ENCODE measurements at regions not wholly inside any gene's neighbourhood (a gene's known extent, or its start where the extent isn't known, plus 50 kb on each side); places are given as distances from the start of the nearest gene placed in this dataset.

- intact Hi-C loops (cut with DNase I; ENCODE audit: low total_unique reads): no loop called here
- 87 to 96% (median 91%) methylated on average over 10 of the region's 10 CpGs for WGBS, 5 donors
- H3K27me3 ChIP-seq: no peaks in the 10 kb centered on the region
- peaks cover 15 to 72% (median 35%) of the 10 kb centered on the region in 4 donors for H3K36me3 ChIP-seq
- TF ChIP-seq CTCF (IDR thresholded peaks at IDR 0.05) (no peak), POLR2AphosphoS5 (IDR thresholded peaks at IDR 0.05) (no peak), POLR2A (IDR thresholded peaks at IDR 0.05) (no peak), EP300 (IDR thresholded peaks at IDR 0.05) (no peak)
- H3K27ac ChIP-seq: no peak overlapping the region
- no peaks in the 10 kb centered on the region for H3K4me1 ChIP-seq
- H3K4me3 ChIP-seq: no peak overlapping the region
- peaks cover 0 to 13% (median 4%) of the 10 kb centered on the region in 4 donors for H3K9me3 ChIP-seq
- DNase-seq: no peak
These were observed 344.6 kb downstream of the TYW1 start for GRCh38 chr7:67341153-67341768.

GRCh38 chr7:67343114-67343513 lies 346.5 kb downstream of the TYW1 start:
- H3K4me3 ChIP-seq: no peak overlapping the region
- no peak for DNase-seq
- TF ChIP-seq CTCF (IDR thresholded peaks at IDR 0.05): no peak
- no peak overlapping the region for H3K27ac ChIP-seq
- H3K36me3 ChIP-seq: peaks cover 15 to 75% (median 35%) of the 10 kb centered on the region in 4 donors
- intact Hi-C loops (cut with DNase I; ENCODE audit: low total_unique reads): no loop called here
- no peaks in the 10 kb centered on the region for H3K4me1 ChIP-seq
- H3K9me3 ChIP-seq: peaks cover 0 to 13% (median 4%) of the 10 kb centered on the region in 4 donors
- H3K27me3 ChIP-seq: no peaks in the 10 kb centered on the region
- 79 to 100% (median 83%) methylated on average over 2 to 3 of the region's 3 CpGs for WGBS, 5 donors

GRCh38 chr7:67343572-67343971 lies 346.9 kb downstream of the TYW1 start:
- WGBS, 5 donors: 73 to 88% (median 82%) methylated on average over 5 of the region's 5 CpGs
- intact Hi-C loops (cut with DNase I; ENCODE audit: low total_unique reads): no loop called here
- no peaks in the 10 kb centered on the region for H3K27me3 ChIP-seq
- no peak for DNase-seq
- H3K27ac ChIP-seq: no peak overlapping the region
- TF ChIP-seq EP300 (IDR thresholded peaks at IDR 0.05): no peak
- TF ChIP-seq CTCF (IDR thresholded peaks at IDR 0.05): no peak
- no peak for TF ChIP-seq POLR2A (IDR thresholded peaks at IDR 0.05)
- TF ChIP-seq POLR2AphosphoS5 (IDR thresholded peaks at IDR 0.05): no peak
- H3K4me1 ChIP-seq: no peaks in the 10 kb centered on the region
- peaks cover 0 to 13% (median 4%) of the 10 kb centered on the region in 4 donors for H3K9me3 ChIP-seq
- peaks cover 15 to 75% (median 35%) of the 10 kb centered on the region in 4 donors for H3K36me3 ChIP-seq
- no peak overlapping the region for H3K4me3 ChIP-seq

- no peak overlapping the region for H3K4me3 ChIP-seq
- no peaks in the 10 kb centered on the region for H3K4me1 ChIP-seq
- TF ChIP-seq POLR2AphosphoS5 (IDR thresholded peaks at IDR 0.05) (no peak), EP300 (IDR thresholded peaks at IDR 0.05) (no peak), POLR2A (IDR thresholded peaks at IDR 0.05) (no peak), CTCF (IDR thresholded peaks at IDR 0.05) (no peak)
- DNase-seq: no peak
- intact Hi-C loops (cut with DNase I; ENCODE audit: low total_unique reads): no loop called here
- peaks cover 0 to 13% (median 4%) of the 10 kb centered on the region in 4 donors for H3K9me3 ChIP-seq
- no peak overlapping the region for H3K27ac ChIP-seq
- WGBS, 5 donors: 78 to 97% (median 94%) methylated on average over 3 of the region's 3 CpGs
- H3K36me3 ChIP-seq: peaks cover 11 to 70% (median 30%) of the 10 kb centered on the region in 4 donors
- H3K27me3 ChIP-seq: no peaks in the 10 kb centered on the region
These were observed 348.0 kb downstream of the TYW1 start for GRCh38 chr7:67344481-67345193.
